Dedifferentiated amniotic fluid mesenchymal stem cell (primary cell): ENCODE measurements at regions not wholly inside any gene's neighbourhood (a gene's known extent, or its start where the extent isn't known, plus 50 kb on each side); places are given as distances from the start of the nearest gene placed in this dataset.
"Not testable (repeated sequence)": the region's sequence is repeated elsewhere in the genome, so short reads cannot be mapped to it uniquely, and the experiment has no call there.

Experiments
- DNase-seq: peaks from one replicate; pipeline ENCODE4 v3.0.0-alpha.2; 2016; ENCODE audit errors: extremely low spot score

- DNase-seq = no peak
Measured at GRCh38 chr2:237217995-237218616, 132.4 kb downstream of the COPS8 start.

GRCh38 chr2:237218756-237219155, 133.1 kb downstream of the COPS8 start:
- DNase-seq = no peak

DNA sequence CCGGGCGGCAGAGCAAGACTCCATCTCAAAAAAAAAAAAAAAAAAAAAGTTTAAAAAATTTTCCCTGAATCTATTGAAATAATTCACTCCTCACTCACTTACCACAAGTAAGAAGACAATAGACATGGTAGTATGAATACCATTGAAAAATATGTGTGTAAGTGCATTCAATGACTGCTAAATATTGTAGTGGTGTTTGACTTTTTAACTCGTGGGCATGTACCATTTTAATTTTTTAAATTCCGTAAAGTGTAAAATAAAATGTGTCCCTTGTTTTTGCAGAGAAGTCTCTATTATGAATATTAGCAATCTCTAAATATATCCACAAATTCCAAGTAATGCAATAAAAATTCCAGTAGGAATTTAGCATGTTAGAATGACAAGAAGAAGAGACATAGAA, 134.1 kb downstream of the COPS8 start:
- DNase-seq = no peak

- no peak for DNase-seq
Measured at GRCh38 chr2:237221443-237221842, 135.8 kb downstream of the COPS8 start.

DNA sequence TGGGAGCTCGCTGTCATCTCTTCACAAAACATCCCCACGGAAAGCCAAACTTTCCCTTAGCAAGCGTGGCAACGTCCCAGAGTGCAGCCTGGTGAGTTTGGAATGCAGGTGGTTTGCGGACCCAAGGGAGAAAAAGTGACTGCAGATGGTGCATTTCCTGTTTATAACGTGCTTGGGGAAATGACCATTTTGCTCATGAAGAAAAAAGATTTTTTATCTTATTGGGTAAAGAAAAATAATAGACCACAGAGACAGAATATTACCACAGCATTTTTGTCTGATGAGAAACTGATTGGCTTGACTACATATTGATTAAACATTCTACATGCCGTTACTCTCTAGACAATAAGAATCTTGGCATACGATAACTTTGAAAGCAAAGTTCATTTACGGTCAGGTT, 136.5 kb downstream of the COPS8 start:
- peak; percentile 41 for DNase-seq

GRCh38 chr2:237222601-237223041, 136.9 kb downstream of the COPS8 start:
- no peak for DNase-seq

GRCh38 chr2:237223201-237223861, 137.6 kb downstream of the COPS8 start:
- DNase-seq = peak; percentile 94

GRCh38 chr2:237227190-237227589, 141.5 kb downstream of the COPS8 start:
- DNase-seq = no peak

- DNase-seq = peak; percentile 74
Measured at GRCh38 chr2:237227592-237228280, 142.0 kb downstream of the COPS8 start.

DNA sequence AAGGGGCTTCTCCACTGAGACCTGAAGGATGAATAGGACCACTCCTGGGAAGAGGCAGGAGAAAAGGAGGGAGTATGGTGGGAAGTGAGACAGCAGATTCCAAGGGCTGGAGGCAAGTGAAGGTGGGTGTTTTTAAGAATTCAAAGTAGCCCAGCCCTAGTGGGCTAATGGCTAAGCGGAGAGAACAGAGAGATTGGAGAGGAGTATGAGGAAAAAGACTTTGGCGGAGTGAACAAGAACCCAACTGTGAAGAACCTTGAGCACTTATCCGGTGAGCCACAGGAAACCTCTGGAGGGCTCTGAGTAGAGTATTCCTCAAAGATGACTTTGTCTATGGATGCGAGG, 142.6 kb downstream of the COPS8 start:
- DNase-seq = no peak

DNA sequence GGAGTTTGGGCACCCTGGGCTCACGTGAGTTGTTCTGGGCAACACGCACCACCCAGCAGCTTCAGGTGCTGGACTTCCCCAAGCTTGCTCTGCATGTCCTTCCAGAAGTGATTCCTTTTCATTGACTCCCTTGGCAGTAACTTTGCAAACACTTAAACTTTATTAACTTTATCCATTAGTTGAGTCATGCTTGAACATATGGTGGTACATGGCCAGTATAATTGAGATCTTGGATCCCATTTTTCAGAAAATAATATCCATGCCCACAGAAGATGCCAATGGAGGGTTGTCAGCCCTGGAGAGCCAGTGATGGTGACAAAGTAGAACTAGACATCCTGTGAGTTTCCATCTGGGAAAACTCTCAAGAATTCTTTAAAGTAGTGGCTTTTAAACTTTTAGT, 144.2 kb downstream of the COPS8 start:
- DNase-seq = no peak

DNA sequence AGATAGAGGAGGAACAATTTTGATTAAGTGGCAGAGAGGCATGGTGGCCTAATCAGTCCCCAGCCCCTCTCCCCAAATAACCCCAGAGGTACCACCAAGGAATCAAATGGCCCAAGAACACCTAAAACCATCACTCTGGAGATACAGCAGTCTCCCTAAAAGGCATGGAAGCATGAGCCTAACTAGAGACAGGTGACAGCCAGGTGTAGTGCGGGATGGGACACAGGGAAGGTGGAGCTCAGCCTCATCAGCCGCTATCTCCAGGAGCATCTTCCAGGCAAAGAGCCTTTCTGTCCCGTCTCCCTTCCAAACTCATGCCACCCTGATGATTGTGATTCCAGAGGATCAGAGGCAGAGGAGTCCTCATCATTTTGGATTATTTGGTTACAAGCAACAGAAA, 144.7 kb downstream of the COPS8 start:
- DNase-seq = no peak

DNA sequence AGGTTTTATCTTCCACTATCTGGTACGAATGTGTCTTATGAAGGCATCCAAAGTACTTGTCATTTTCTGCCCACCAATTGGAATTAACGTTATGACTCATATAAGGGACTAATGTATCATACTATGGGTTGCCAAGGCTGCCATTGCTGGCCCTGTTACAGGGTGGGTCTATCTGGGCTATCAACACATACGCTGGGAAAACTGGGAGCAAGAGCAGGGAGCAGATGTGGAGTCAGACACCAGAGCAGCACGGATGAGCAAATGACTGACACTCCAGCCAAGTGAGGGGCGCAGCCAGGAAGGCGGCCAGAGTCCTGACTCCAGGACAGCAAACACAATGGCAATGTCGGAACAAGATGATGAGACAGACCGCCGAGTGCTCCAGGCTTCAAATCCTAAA, 145.9 kb downstream of the COPS8 start:
- DNase-seq = no peak

- no peak for DNase-seq
Measured at GRCh38 chr2:237232166-237232565, 146.5 kb downstream of the COPS8 start.

- DNase-seq = no peak
Measured at GRCh38 chr2:237234268-237234667, 148.6 kb downstream of the COPS8 start.

GRCh38 chr2:237235383-237236095, 149.8 kb downstream of the COPS8 start:
- DNase-seq = peak; percentile 48

GRCh38 chr2:237236188-237236587, 150.5 kb downstream of the COPS8 start:
- peak; percentile 37 for DNase-seq

GRCh38 chr2:237238249-237238648, 152.6 kb downstream of the COPS8 start:
- no peak for DNase-seq

- DNase-seq = no peak
Measured at GRCh38 chr2:237240252-237240651, 154.6 kb downstream of the COPS8 start.

GRCh38 chr2:237240868-237241267, 155.2 kb downstream of the COPS8 start:
- not testable (repeated sequence) for DNase-seq

- DNase-seq = no peak
Measured at GRCh38 chr2:237242091-237242536, 156.4 kb downstream of the COPS8 start.

DNA sequence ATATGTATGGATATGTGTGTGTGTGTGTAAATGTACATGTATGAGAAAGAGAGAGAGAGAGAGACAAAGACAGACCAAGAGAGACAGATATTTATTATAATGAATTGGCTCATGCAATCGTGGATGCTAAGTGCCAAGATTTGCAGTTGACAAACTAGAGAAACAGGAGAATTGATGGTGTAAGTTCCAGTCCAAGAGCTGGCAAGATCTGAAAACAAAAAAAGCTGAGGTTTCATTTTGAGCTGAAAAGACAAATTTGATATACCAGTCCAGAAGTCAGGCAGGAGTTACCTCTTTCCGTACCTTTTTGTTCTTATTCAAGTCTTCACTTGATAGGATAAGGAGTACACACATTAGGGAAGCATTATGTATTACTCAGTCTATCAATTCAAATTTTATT, 157.8 kb downstream of the COPS8 start:
- DNase-seq = no peak
